HG02798 (cell line): ENCODE measurements at regions not wholly inside any gene's neighbourhood (a gene's known extent, or its start where the extent isn't known, plus 50 kb on each side); places are given as distances from the start of the nearest gene placed in this dataset.
"Not testable (repeated sequence)": the region's sequence is repeated elsewhere in the genome, so short reads cannot be mapped to it uniquely, and the experiment has no call there.

Experiments
- ATAC-seq: cut with Tn5 transposase; IDR thresholded peaks from one replicate; pipeline ENCODE4 v1.9.1; 2021; ENCODE audit warnings: mild to moderate bottlenecking; ENCODE audit not compliant: unreplicated experiment, poor library complexity

- no peak for ATAC-seq
Observed at GRCh38 chrX:25151749-25152148, 136.0 kb upstream of the ARX start.

GRCh38 chrX:25144043-25144940 lies 128.5 kb upstream of the ARX start:
- no peak for ATAC-seq

DNA sequence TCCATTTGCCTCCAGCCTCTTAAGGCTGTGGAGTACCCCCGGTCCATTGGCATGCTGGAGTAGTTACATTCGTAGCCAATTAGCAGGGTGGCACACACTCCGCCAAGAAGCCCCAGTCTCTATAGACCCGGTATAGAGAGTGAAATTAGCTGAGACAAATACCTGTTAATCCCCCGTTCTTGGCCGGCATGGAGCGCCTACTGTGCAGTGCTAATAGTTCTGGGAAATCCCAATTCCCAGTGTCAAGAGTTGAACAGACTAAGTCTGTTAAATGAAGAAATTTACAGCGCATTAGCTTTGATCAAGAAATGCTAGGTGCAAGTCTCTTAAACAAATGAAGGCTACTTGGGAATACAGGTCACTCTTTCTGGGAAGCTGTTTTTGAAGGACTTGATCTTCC lies 127.8 kb upstream of the ARX start:
- ATAC-seq: no peak

DNA sequence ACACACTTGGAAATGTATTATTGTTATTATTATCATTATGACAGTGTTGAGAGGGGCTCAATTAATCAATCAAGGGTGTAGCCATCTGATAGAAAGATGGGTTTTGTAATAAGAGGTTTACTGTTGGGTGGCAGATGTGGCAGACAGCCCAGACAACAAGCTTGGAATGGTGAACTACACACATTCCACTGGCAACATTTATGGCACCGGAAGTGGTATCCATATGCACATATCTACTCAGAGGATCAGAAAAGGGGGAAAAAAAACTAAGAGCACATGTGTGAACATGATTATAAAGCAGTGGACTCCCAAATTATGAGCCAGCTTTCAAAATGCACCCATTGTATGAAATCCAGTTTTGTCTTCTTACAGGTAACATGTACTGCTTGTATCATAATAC lies 125.9 kb upstream of the ARX start:
- no peak for ATAC-seq

DNA sequence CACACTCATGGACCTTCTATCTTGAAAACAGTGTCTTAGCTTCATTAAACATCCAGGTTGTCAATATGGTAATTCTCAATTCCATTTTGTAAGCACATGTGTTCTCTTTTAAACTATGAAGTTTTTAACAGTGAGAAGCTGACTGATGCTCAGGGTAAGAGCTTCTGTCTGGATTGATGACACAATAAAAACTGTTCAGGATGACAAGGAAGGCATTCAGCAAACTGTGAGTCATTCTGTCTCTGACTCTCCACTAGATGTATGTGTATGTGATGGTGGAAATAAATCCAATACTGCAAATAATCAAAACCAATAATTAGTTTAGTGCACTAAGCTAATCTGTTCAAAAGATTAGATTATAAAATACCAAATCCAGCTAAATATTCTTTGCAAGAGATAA lies 115.3 kb upstream of the ARX start:
- no peak for ATAC-seq

GRCh38 chrX:25130619-25131018 lies 114.9 kb upstream of the ARX start:
- no peak for ATAC-seq

DNA sequence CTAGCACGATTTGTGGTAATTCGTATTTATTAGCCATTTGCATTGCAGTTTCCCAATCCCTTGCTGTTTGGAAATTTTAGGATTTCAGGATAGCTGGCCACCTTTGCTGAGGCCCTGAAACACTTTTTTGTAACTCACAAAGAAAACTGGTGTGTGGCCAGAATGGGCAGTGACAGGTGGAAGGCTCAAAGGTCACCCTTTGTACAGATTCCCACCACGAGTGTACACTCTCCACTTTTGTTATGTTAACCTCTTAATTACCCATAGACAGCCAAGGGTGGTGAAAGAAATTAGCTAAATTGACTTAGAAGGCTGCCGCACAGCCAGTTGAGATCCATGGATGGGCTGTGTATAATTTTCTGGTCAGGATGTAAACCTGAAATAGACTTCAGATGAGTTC lies 109.7 kb upstream of the ARX start:
- no peak for ATAC-seq

DNA sequence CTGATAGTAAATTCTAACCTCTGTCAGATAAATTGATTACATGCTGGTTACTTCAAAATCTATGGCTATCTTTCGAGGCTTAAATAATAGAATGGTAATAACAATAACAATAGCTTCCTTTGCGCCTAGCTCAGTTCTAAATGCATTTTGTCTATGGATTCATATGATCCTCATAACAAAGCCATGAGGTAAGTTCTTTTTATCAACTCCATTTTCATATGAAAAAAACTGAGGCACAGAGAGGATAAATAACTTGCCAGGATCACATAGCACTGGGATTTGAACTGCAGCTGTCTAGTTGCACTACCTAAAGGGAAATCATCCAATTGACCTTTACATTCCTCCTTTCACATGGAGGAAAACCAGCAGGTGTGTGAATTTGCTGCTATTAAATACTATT lies 108.6 kb upstream of the ARX start:
- ATAC-seq: no peak

DNA sequence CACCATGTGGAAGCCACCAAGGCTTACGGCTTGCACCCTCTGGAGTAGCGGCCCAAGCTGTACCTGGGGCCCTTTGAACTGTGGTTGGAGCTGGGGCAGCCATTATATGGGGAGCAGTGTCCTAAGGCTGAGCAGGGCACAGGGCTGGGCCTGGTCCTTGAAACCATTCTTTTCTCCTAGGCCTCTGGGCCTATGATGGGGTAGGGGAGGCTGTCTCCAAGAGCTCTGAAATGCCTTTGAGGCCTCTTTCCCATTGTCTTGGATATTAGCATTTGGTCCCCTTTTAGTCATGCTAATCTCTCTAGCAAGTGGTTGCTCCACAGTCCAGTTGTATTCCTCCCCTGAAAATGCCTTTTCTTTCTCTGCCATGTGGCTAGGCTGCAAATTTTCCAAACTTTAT lies 96.4 kb upstream of the ARX start:
- no peak for ATAC-seq

GRCh38 chrX:25108481-25108880 lies 92.7 kb upstream of the ARX start:
- no peak for ATAC-seq

DNA sequence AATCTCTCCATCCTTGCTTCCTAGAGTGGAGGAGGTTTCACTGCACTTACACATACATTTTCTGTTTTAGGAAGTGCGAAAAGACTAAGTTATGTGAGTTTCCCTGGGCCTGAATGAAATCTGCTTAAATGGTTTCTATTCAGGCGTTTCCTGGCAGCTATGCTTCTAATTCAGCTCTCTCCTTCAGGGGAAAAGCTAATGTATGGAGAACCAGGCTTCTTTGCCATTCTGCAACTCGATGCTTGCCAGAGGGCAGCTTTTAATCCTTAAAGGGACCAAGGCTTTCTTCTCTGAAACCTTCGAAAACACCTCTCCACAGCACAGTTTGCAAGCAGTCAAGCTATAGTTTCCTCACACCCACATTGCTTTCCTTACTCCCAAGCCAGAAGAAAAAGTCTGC lies 89.5 kb upstream of the ARX start:
- ATAC-seq: no peak

DNA sequence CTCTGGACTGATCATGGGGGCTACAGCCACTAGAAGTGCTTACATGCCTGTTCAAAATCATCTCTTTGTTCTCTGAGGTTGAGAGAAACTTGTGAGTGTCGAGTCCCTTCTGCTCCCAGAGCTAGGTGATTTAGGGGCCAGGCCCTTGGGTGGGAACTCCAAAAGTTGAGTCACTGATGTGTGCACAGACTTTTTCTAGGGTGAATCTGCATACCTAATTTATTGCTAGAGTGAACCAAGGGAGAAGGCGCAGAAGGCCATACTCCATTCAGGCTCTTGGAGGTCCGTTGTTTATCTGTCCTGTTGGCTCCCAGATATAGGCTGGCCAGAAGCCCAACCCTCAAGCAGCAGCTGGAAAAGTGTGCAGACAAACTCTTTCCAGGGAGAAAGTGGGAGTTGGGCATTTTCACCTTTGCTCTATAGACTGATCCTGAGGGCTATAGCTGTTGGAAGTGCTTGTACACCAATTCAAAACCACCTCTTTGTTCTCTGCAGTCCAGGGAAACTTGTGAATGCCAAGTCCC lies 80.8 kb upstream of the ARX start:
- no peak for ATAC-seq

DNA sequence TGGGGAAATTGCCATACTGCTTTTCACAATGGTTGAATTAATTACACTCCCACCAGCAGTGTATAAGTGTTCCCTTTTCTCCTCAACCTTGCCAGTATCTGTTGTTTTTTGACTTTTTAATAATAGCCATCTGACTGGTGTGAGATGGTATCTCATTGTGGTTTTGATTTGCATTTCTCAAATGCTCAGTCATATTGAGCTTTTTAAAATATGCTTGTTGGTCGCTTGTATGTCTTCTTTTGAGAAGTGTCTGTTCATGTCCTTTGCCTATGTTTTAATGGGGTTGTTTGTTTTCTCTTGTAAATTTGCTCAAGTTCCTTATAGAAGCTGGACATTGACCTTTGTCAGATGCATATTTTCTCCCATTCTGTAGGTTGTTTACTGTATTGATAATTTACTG lies 75.4 kb upstream of the ARX start:
- ATAC-seq: not testable (repeated sequence)

DNA sequence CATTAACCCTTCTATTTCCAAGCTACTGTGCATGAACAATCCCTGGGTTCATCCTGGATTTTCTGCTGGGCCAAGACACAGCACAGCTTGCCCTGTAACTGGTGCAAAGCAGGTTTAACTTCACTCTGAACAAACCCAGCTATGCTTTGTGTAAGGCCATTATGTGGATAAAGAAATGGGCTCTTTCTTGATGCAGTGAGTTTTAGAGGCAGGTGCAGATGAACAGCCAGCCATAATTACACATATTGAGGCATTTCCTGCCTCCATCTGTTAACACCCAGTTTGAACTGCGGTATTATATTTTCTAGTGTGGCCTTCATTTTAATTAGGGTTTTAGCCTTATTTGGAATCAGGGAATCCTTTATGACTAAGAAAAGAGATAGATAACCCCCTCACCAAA lies 68.7 kb upstream of the ARX start:
- ATAC-seq: no peak

DNA sequence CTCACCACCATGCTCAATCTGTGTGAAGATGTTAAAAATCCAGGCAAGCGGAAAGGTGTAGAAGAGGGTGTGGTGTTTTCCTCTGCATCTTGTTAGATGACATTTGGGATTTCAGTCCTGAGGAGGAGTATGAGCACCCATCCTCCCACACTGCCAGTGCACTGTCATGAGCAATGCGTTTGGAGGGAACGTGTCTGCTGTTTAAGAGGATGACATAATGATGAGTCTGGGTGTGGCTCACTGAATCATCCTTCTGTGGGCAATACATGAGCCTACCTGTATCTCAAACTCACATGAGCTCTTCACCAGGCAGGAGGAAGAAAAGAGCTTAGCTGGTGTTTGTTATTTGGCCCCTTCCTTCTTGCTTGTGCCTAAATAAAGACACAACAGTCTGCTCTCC lies 67.9 kb upstream of the ARX start:
- no peak for ATAC-seq

DNA sequence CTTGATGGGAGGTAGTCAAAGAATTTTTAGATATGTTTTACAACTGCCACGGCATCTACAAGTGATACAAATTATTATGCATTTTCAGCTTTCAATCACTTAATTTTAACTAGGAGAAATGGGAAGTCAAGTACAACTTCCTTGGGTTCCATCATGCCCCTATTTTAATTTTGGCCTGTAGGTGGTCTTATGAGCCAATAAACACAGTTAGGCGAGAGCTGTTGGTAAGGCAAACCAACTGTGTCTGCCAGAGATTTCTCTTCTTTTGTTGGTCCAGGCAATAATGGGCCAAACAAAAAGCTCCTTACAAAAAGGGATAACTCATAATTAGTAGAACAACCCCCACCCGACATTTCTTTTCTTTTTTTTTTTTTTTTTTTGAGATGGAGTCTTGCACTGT lies 63.3 kb upstream of the ARX start:
- no peak for ATAC-seq

DNA sequence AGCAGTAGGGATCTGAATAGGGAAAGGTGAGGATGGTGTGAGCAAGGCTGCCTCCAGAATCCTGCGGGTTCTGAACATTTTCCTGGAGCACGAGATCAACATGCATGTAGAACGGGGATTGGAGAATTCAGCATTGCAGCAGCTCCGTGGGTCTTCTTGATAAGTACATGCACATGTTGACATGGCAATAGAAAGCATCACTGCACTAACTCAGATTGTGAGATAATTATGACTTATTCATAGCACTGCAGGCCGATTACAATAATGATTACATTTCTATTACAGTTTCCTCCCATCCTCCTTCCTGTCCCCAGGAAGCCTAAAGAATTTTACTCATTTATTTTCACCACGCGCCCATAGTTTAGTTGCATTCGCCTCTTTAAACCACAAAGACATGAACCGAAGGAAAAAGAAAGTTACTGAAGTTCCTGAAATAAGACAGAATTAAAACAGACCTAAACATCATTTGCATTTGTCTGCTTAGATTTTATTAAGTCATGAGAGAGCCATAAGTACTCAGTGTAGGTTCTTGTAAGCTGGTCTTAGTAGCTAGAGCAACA lies 61.3 kb upstream of the ARX start:
- ATAC-seq: no peak

DNA sequence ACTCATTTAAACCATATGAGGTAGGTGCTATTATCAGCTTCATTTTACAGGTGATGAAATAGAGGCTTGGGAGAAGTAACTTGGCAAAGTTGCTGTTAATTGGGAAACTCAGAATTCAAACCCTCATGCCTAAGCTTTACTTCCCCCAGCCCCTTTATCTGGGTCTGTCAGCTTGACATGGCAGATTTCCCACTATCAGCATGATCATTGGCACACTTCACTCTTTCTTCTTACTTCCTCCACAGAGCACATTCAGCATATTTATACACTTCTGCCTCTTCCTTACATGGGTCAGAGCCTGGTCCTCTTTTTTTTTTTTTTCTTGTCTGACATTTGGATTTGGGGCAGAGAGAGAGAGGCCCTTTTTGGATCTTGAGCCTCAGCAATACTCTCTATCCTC lies 56.5 kb upstream of the ARX start:
- ATAC-seq: no peak

- ATAC-seq: no peak
Observed at GRCh38 chrX:25070038-25070437, 54.3 kb upstream of the ARX start.

DNA sequence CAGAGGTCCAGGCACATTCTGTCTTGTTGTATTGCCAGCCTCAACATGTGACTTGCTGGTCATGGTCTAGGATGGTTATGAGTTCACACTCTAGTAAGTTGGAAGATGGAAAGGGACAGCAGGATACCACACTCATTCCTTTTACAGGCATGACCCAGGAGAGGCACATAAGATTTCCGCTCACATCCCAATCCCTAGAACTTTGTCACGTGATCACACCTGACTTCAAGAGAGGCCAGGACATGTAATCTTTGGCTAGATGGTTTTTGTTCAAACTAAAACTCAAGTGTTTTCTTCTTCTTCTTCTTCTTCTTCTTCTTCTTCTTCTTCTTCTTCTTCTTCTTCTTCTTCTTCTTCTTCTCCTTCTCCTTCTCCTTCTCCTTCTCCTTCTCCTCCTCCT lies 53.4 kb upstream of the ARX start:
- no peak for ATAC-seq

DNA sequence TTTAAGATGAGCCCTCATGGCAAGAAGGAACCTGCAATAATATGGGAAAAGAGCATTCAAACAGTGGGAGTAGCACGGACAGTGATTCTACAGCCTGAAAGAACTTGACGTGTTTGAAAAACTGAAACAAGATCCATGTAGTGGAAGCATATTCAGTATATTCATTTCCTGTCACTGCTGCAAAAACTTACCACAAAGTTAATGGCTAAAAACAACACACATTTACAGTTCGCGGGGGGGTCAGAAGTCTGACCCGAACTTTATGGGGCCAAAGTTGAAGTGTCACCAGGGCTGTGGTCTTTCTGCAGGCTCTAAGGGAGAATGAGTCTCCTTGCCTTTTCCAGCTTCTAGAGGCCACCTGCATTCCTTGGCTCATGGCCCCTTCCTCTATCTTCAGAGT lies 52.6 kb upstream of the ARX start:
- no peak for ATAC-seq
